ENCODE measurements at regions not wholly inside any gene's neighbourhood (a gene's known extent, or its start where the extent isn't known, plus 50 kb on each side); places are given as distances from the start of the nearest gene placed in this dataset.

DNA sequence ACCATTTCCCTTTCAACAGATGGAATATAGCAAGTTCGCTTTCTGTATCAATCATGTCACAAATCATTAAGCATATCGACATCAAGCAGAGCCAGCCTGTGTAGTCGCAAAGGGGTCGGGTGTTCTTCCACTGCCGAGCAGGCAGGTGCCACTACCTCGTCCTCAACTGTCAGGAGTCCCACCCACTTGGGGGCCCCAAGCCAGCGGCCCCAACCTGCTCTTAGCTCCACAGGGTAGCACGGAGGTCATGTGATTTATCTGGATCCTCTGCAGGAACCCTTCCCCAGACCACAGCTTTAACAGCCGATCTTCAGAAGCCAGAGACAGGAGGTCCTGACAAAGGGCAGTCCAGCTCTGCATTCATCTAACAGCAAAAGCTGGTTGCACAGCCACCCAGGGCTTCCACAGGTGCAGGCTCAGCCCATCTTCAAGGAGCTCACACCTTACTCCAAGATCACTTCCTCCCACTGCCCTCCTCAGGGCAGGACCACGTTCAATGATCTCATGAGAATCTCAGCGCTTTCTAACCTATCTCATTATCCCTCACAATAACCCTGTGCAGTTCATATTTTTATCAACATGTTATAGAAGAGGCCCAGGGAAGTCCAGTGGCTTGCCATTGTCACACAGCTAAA is 110.2 kb downstream of the TRIM29 start:
- intact Hi-C loops (cut with DNase I) = no loop called here

DNA sequence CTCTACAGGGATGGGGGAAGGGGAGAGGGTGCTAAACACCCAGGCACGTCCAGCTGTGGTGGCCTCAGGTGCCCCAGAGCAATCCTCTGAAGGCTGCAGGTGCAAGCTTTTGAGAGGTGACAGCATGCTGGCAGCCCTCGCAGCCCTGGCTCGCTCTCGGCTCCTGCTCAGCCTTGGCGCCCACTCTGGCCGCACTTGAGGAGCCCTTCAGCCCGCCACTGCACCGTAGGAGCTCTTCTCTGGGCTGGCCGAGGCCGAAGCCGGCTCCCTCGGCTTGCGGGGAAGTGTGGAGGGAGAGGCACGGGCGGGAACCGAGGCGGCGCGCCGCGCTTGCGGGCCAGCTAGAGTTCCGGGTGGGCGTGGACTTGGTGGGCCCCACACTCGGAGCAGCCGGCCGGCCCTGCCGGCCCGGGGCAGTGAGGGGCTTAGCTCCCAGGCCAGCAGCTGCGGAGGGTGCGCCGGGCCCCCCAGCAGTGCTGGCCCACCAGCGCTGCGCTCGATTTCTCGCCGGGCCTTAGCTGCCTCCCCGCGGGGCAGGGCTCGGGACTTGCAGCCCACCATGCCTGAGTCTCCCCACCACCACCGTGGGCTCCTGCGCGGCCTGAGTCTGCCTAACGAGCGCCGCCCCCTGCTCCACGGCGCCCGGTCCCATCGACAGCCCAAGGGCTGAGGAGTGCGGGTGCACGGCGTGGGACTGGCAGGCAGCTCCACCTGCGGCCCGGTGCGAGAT is 112.1 kb downstream of the TRIM29 start:
- DNase-seq = no peak
- 93 to 94% methylated on average over 56 of the region's 56 CpGs for WGBS, 2 donors
- H3K9me3 ChIP-seq = no peaks in the 10 kb centered on the region
- intact Hi-C loops (cut with DNase I) = no loop called here
- H3K4me3 ChIP-seq = no peak overlapping the region
- no peaks in the 10 kb centered on the region for H3K4me1 ChIP-seq
- TF ChIP-seq, protein P1, sequence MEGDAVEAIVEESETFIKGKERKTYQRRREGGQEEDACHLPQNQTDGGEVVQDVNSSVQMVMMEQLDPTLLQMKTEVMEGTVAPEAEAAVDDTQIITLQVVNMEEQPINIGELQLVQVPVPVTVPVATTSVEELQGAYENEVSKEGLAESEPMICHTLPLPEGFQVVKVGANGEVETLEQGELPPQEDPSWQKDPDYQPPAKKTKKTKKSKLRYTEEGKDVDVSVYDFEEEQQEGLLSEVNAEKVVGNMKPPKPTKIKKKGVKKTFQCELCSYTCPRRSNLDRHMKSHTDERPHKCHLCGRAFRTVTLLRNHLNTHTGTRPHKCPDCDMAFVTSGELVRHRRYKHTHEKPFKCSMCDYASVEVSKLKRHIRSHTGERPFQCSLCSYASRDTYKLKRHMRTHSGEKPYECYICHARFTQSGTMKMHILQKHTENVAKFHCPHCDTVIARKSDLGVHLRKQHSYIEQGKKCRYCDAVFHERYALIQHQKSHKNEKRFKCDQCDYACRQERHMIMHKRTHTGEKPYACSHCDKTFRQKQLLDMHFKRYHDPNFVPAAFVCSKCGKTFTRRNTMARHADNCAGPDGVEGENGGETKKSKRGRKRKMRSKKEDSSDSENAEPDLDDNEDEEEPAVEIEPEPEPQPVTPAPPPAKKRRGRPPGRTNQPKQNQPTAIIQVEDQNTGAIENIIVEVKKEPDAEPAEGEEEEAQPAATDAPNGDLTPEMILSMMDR (IDR thresholded peaks at IDR 0.05) = no peak
- TF ChIP-seq EP300 (IDR thresholded peaks at IDR 0.05) (no peak), POLR2AphosphoS5 (IDR thresholded peaks at IDR 0.05) (no peak), POLR2A (IDR thresholded peaks at IDR 0.05) (no peak)
- H3K27me3 ChIP-seq = peaks cover 0 to 20% (median 0%) of the 10 kb centered on the region in 3 donors
- H3K36me3 ChIP-seq = no peaks in the 10 kb centered on the region
- H3K27ac ChIP-seq = no peak overlapping the region

More for the DNA sequence above, 110.2 kb downstream of the TRIM29 start:
- H3K27ac ChIP-seq = no peak overlapping the region
- 69 to 70% methylated on average over 11 of the region's 11 CpGs for WGBS, 2 donors
- no peak for DNase-seq
- TF ChIP-seq, protein P1 (IDR thresholded peaks at IDR 0.05) = no peak
- TF ChIP-seq POLR2AphosphoS5 (IDR thresholded peaks at IDR 0.05) = no peak
- TF ChIP-seq POLR2A (IDR thresholded peaks at IDR 0.05) = no peak
- no peak for TF ChIP-seq EP300 (IDR thresholded peaks at IDR 0.05)
- H3K9me3 ChIP-seq = no peaks in the 10 kb centered on the region
- H3K36me3 ChIP-seq = no peaks in the 10 kb centered on the region
- H3K27me3 ChIP-seq = peaks cover 0 to 14% (median 0%) of the 10 kb centered on the region in 3 donors
- no peaks in the 10 kb centered on the region for H3K4me1 ChIP-seq
- no peak overlapping the region for H3K4me3 ChIP-seq

- Histone ChIP-seq H3K4me1 (no peaks in the 10 kb centered on the region), H3K27me3 (peaks cover 0 to 20% (median 0%) of the 10 kb centered on the region in 3 donors), H3K9me3 (no peaks in the 10 kb centered on the region), H3K36me3 (no peaks in the 10 kb centered on the region), H3K27ac (no peak overlapping the region), H3K4me3 (no peak overlapping the region)
- intact Hi-C loops (cut with DNase I) = no loop called here
- WGBS, 2 donors = 76 to 80% methylated on average over 5 of the region's 5 CpGs
- DNase-seq = no peak
- TF ChIP-seq, protein P1 (IDR thresholded peaks at IDR 0.05) = no peak
- TF ChIP-seq POLR2AphosphoS5 (IDR thresholded peaks at IDR 0.05) (no peak), EP300 (IDR thresholded peaks at IDR 0.05) (no peak)
Measured at GRCh38 chr11:120024586-120024985, 113.3 kb downstream of the TRIM29 start.

DNA sequence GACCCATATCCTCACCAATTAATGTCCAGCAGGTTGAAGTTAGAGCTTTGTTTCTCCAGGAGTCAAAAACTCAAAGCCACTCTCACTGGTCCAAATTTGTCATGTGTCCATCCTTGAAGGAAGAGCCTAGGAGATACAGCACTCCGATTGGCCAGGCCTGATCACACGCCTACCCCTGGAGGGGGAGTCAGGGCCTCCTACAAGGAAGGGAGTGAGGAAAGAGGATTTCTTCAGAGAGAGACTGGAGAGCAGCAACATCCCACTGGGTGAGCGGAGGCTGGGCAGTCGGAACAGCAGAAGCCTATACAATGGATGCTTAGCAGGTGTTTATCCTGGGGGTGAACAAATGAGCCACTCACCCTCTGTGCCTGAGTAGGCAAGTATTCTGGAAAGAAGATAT is 113.9 kb downstream of the TRIM29 start:
- intact Hi-C loops (cut with DNase I) = no loop called here
- H3K27me3 ChIP-seq = peaks cover 0 to 20% (median 0%) of the 10 kb centered on the region in 3 donors
- H3K4me3 ChIP-seq = no peak overlapping the region
- H3K36me3 ChIP-seq = no peaks in the 10 kb centered on the region
- TF ChIP-seq, protein P1 (IDR thresholded peaks at IDR 0.05) = no peak
- H3K4me1 ChIP-seq = no peaks in the 10 kb centered on the region
- H3K9me3 ChIP-seq = no peaks in the 10 kb centered on the region
- H3K27ac ChIP-seq = no peak overlapping the region
- WGBS, 2 donors = 94 to 96% methylated on average over 4 of the region's 4 CpGs
- DNase-seq = no peak
